ENCODE measurements at regions not wholly inside any gene's neighbourhood (a gene's known extent, or its start where the extent isn't known, plus 50 kb on each side); places are given as distances from the start of the nearest gene placed in this dataset.
"Not testable (repeated sequence)": the region's sequence is repeated elsewhere in the genome, so short reads cannot be mapped to it uniquely, and the experiment has no call there.

- no peaks in the 10 kb centered on the region for H3K9me3 ChIP-seq
- H3K27ac ChIP-seq (replicated peaks in 1 of 4), result no peak overlapping the region
- intact Hi-C loops (cut with DNase I), result no loop called here
- no peak for DNase-seq (ENCODE audit: extremely low spot score)
- no peaks in the 10 kb centered on the region for H3K27me3 ChIP-seq
- H3K4me1 ChIP-seq, result peaks cover 0 to 12% (median 9%) of the 10 kb centered on the region in 4 donors
- WGBS, result 26% methylated on average over 4 of the region's 4 CpGs
- no peaks in the 10 kb centered on the region for H3K36me3 ChIP-seq
- TF ChIP-seq EP300 (IDR thresholded peaks at IDR 0.05), result no peak
- no peak for TF ChIP-seq CTCF (IDR thresholded peaks at IDR 0.05)
- TF ChIP-seq POLR2A (IDR thresholded peaks at IDR 0.05; ENCODE audit: low read depth), result no peak
- no peak for TF ChIP-seq POLR2AphosphoS5 (IDR thresholded peaks at IDR 0.05)
- H3K4me3 ChIP-seq, result no peak overlapping the region
Measured at GRCh38 chr14:71566276-71566675, 366.0 kb upstream of the RGS6 start.

GRCh38 chr14:71567499-71568133, 364.6 kb upstream of the RGS6 start:
- H3K36me3 ChIP-seq; H3K4me3 ChIP-seq; H3K27me3 ChIP-seq; DNase-seq (ENCODE audit: extremely low spot score); H3K27ac ChIP-seq (replicated peaks in 1 of 4); H3K9me3 ChIP-seq; intact Hi-C loops (cut with DNase I): not testable (repeated sequence)
- WGBS, result 91% methylated on average over 2 of the region's 2 CpGs
- H3K4me1 ChIP-seq, result peaks cover 0 to 12% (median 9%) of the 10 kb centered on the region in 4 donors

- Histone ChIP-seq H3K27me3 (no peaks in the 10 kb centered on the region), H3K9me3 (no peaks in the 10 kb centered on the region), H3K4me3 (no peak overlapping the region), H3K27ac (replicated peaks in 1 of 4) (no peak overlapping the region), H3K4me1 (peaks cover 0 to 33% (median 27%) of the 10 kb centered on the region in 4 donors), H3K36me3 (no peaks in the 10 kb centered on the region)
- DNase-seq (ENCODE audit: extremely low spot score), result no peak
- TF ChIP-seq EP300 (IDR thresholded peaks at IDR 0.05) (no peak), POLR2AphosphoS5 (IDR thresholded peaks at IDR 0.05) (no peak), POLR2A (IDR thresholded peaks at IDR 0.05; ENCODE audit: low read depth) (no peak), CTCF (IDR thresholded peaks at IDR 0.05) (no peak)
- intact Hi-C loops (cut with DNase I), result no loop called here
- 23% methylated on average over 2 of the region's 2 CpGs for WGBS
Measured at GRCh38 chr14:71574976-71575375, 357.3 kb upstream of the RGS6 start.

- DNase-seq (ENCODE audit: extremely low spot score), result no peak
- Histone ChIP-seq H3K4me3 (no peak overlapping the region), H3K9me3 (no peaks in the 10 kb centered on the region), H3K27ac (replicated peaks in 1 of 4) (no peak overlapping the region), H3K4me1 (peaks cover 0 to 33% (median 27%) of the 10 kb centered on the region in 4 donors), H3K27me3 (no peaks in the 10 kb centered on the region), H3K36me3 (no peaks in the 10 kb centered on the region)
- WGBS, result 95% methylated on average over 2 of the region's 2 CpGs
- intact Hi-C loops (cut with DNase I), result no loop called here
- TF ChIP-seq POLR2AphosphoS5 (IDR thresholded peaks at IDR 0.05) (no peak), POLR2A (IDR thresholded peaks at IDR 0.05; ENCODE audit: low read depth) (no peak), CTCF (IDR thresholded peaks at IDR 0.05) (no peak), EP300 (IDR thresholded peaks at IDR 0.05) (no peak)
Measured at GRCh38 chr14:71576472-71576871, 355.8 kb upstream of the RGS6 start.

GRCh38 chr14:71579331-71579730, 352.9 kb upstream of the RGS6 start:
- intact Hi-C loops (cut with DNase I), result no loop called here
- WGBS, result 86% methylated on average over 3 of the region's 3 CpGs
- no peak overlapping the region for H3K27ac ChIP-seq (replicated peaks in 1 of 4)
- H3K4me3 ChIP-seq, result no peak overlapping the region
- no peak for DNase-seq (ENCODE audit: extremely low spot score)
- H3K27me3 ChIP-seq, result no peaks in the 10 kb centered on the region
- TF ChIP-seq POLR2AphosphoS5 (IDR thresholded peaks at IDR 0.05) (no peak), CTCF (IDR thresholded peaks at IDR 0.05) (no peak), POLR2A (IDR thresholded peaks at IDR 0.05; ENCODE audit: low read depth) (no peak), EP300 (IDR thresholded peaks at IDR 0.05) (no peak)
- no peaks in the 10 kb centered on the region for H3K36me3 ChIP-seq
- H3K9me3 ChIP-seq, result no peaks in the 10 kb centered on the region
- peaks cover 0 to 39% (median 26%) of the 10 kb centered on the region in 4 donors for H3K4me1 ChIP-seq

Measured in esophagus muscularis mucosa (tissue), 4 donors.